Stomach (tissue), 8 donors: ENCODE measurements at regions not wholly inside any gene's neighbourhood (a gene's known extent, or its start where the extent isn't known, plus 50 kb on each side); places are given as distances from the start of the nearest gene placed in this dataset.
"Not testable (repeated sequence)": the region's sequence is repeated elsewhere in the genome, so short reads cannot be mapped to it uniquely, and the experiment has no call there.

Experiments
- DNase-seq, 2 donors: peaks; one replicate each; pipeline versions ENCODE4 v3.0.0 to v3.0.0-alpha.2; 2013 to 2019
- H3K27ac ChIP-seq, 5 donors: fragments of 200-600 bp in 4 of 5; sonication (generic) in 4 of 5; one replicate each; pipeline ENCODE4 v1.5.1; 2013 to 2019; ENCODE audit warnings: mild to moderate bottlenecking in 1 of 5, moderate library complexity in 1 of 5
- H3K27me3 ChIP-seq, 3 donors: fragments of 200-600 bp; sonication (generic); one replicate each; pipeline ENCODE4 v1.5.1; 2017 to 2019; ENCODE audit warnings: mixed run types in 1 of 3
- H3K36me3 ChIP-seq, 4 donors: fragments of 200-600 bp; sonication (generic); 1 replicate in 3 of 4; 2 replicates in 1 of 4; pipeline ENCODE4 v1.5.1; 2016 to 2019
- H3K4me1 ChIP-seq, 4 donors: fragments of 200-600 bp; sonication (generic); one replicate each; pipeline ENCODE4 v1.5.1; 2016 to 2019
- H3K4me3 ChIP-seq, 4 donors: fragments of 200-600 bp; sonication (generic) in 3 of 4; one replicate each; pipeline ENCODE4 v1.5.1; 2016 to 2019; ENCODE audit warnings: mild to moderate bottlenecking in 1 of 4
- H3K9me3 ChIP-seq, 4 donors: fragments of 200-600 bp; sonication (generic); one replicate each; pipeline ENCODE4 v1.5.1; 2016 to 2019
- CTCF ChIP-seq, 7 experiments: fragments of 450-650 bp in 4 of 7; fragments of 200-600 bp in 3 of 7; sonication (generic) in 3 of 7; IDR thresholded peaks; one replicate each; pipeline ENCODE4 v1.5.1; 2016 to 2019; ENCODE audit warnings: antibody characterized with exemption in 7 of 7, control low read depth in 2 of 7, mild to moderate bottlenecking in 1 of 7
- EP300 ChIP-seq: sonication (generic); formaldehyde crosslinking; IDR thresholded peaks from one replicate; pipeline ENCODE4 v1.6.1; 2017; ENCODE audit warnings: antibody characterized with exemption
- POLR2A ChIP-seq, 4 donors: fragments of 450-650 bp; IDR thresholded peaks; one replicate each; pipeline ENCODE4 v1.6.1; 2016; ENCODE audit warnings: antibody characterized with exemption in 4 of 4, control low read depth in 2 of 4, mild to moderate bottlenecking in 1 of 4, moderate library complexity in 1 of 4
- POLR2AphosphoS5 ChIP-seq, 3 donors: sonication (generic); formaldehyde crosslinking; IDR thresholded peaks; one replicate each; pipeline ENCODE4 v1.6.1; 2016; ENCODE audit warnings: antibody characterized with exemption in 3 of 3
- WGBS, 5 donors: extraction: QIAGEN DNeasy Blood & Tissue Kit in 3 of 5; methylation state at CpG; one replicate each; pipeline versions ENCODE4 v1.1.5 to v1.1.7; 2013 to 2018; 5-methylcytosine and 5-hydroxymethylcytosine counted together
- intact Hi-C: fragments of 100-400 bp; cut with DNase I; formaldehyde crosslinking; loops from one replicate; pipeline ENCODE4 v1.15.1; 2023; ENCODE audit warnings: low total_unique reads
- donor health status: healthy with polysubstance abuse.
- donor health status: Bipolar disorder and iron deficiency.
- donor health status: healthy.

- intact Hi-C loops = no loop called here
- no peak for TF ChIP-seq POLR2A (IDR thresholded peaks at IDR 0.05)
- TF ChIP-seq POLR2AphosphoS5 (IDR thresholded peaks at IDR 0.05) = no peak
- TF ChIP-seq EP300 = no peak
- no peak for TF ChIP-seq CTCF (IDR thresholded peaks at IDR 0.05)
- 19 to 23% (median 20%) methylated on average over 8 of the region's 8 CpGs for WGBS, 5 donors
- peak in 1 of 2 donors; percentile 6 for DNase-seq
- Histone ChIP-seq H3K4me3 (peak overlapping the region; percentile 43 to 46 (median 44)), H3K9me3 (no peaks in the 10 kb centered on the region), H3K27ac (peak overlapping the region in 1 of 5 donors; percentile 56), H3K4me1 (peaks cover 3 to 12% (median 8%) of the 10 kb centered on the region in 4 donors), H3K36me3 (no peaks in the 10 kb centered on the region), H3K27me3 (no peaks in the 10 kb centered on the region)
These were observed 234.4 kb upstream of the MCHR2 start for GRCh38 chr6:100228437-100228833.

- TF ChIP-seq CTCF (IDR thresholded peaks at IDR 0.05) = no peak
- no peak for TF ChIP-seq EP300
- TF ChIP-seq POLR2A (IDR thresholded peaks at IDR 0.05) = no peak
- TF ChIP-seq POLR2AphosphoS5 (IDR thresholded peaks at IDR 0.05) = no peak
- DNase-seq = no peak
- intact Hi-C loops = no loop called here
These were observed 232.8 kb upstream of the MCHR2 start for GRCh38 chr6:100226811-100227210.

GRCh38 chr6:100223952-100224351 is 229.9 kb upstream of the MCHR2 start:
- intact Hi-C loops, H3K4me1 ChIP-seq, H3K27ac ChIP-seq, H3K4me3 ChIP-seq, H3K36me3 ChIP-seq, H3K9me3 ChIP-seq, DNase-seq, H3K27me3 ChIP-seq: not testable (repeated sequence)
- WGBS, 5 donors = 76 to 89% (median 79%) methylated on average over 1 of the region's 1 CpG

More at GRCh38 chr6:100226811-100227210, 232.8 kb upstream of the MCHR2 start:
- Histone ChIP-seq H3K9me3 (no peaks in the 10 kb centered on the region), H3K4me3 (no peak overlapping the region), H3K4me1 (peaks cover 3 to 12% (median 8%) of the 10 kb centered on the region in 4 donors), H3K27ac (no peak overlapping the region), H3K27me3 (no peaks in the 10 kb centered on the region), H3K36me3 (no peaks in the 10 kb centered on the region)
- WGBS, 5 donors = 24 to 55% (median 40%) methylated on average over 3 of the region's 3 CpGs

- TF ChIP-seq CTCF (IDR thresholded peaks at IDR 0.05) = no peak
- no peak for TF ChIP-seq POLR2A (IDR thresholded peaks at IDR 0.05)
- TF ChIP-seq EP300 = no peak
- TF ChIP-seq POLR2AphosphoS5 (IDR thresholded peaks at IDR 0.05) = no peak
- Histone ChIP-seq H3K4me1 (no peaks in the 10 kb centered on the region), H3K4me3 (no peak overlapping the region), H3K9me3 (no peaks in the 10 kb centered on the region), H3K27ac (no peak overlapping the region), H3K27me3 (no peaks in the 10 kb centered on the region), H3K36me3 (no peaks in the 10 kb centered on the region)
- no peak for DNase-seq
- WGBS, 5 donors = 76 to 80% (median 79%) methylated on average over 4 of the region's 4 CpGs
- intact Hi-C loops = no loop called here
These were observed 226.5 kb upstream of the MCHR2 start for GRCh38 chr6:100220543-100220942.

- TF ChIP-seq POLR2A (IDR thresholded peaks at IDR 0.05) (no peak), EP300 (no peak), POLR2AphosphoS5 (IDR thresholded peaks at IDR 0.05) (no peak), CTCF (IDR thresholded peaks at IDR 0.05) (no peak)
- no peak overlapping the region for H3K4me3 ChIP-seq
- H3K9me3 ChIP-seq = no peaks in the 10 kb centered on the region
- H3K27ac ChIP-seq = no peak overlapping the region
- H3K36me3 ChIP-seq = no peaks in the 10 kb centered on the region
- no peak for DNase-seq
- intact Hi-C loops = no loop called here
- no peaks in the 10 kb centered on the region for H3K4me1 ChIP-seq
- no peaks in the 10 kb centered on the region for H3K27me3 ChIP-seq
- WGBS, 5 donors = 59 to 90% (median 77%) methylated on average over 2 of the region's 2 CpGs
These were observed 223.4 kb upstream of the MCHR2 start for GRCh38 chr6:100217225-100218012.
